ENCODE measurements at regions not wholly inside any gene's neighbourhood (a gene's known extent, or its start where the extent isn't known, plus 50 kb on each side); places are given as distances from the start of the nearest gene placed in this dataset.

DNA sequence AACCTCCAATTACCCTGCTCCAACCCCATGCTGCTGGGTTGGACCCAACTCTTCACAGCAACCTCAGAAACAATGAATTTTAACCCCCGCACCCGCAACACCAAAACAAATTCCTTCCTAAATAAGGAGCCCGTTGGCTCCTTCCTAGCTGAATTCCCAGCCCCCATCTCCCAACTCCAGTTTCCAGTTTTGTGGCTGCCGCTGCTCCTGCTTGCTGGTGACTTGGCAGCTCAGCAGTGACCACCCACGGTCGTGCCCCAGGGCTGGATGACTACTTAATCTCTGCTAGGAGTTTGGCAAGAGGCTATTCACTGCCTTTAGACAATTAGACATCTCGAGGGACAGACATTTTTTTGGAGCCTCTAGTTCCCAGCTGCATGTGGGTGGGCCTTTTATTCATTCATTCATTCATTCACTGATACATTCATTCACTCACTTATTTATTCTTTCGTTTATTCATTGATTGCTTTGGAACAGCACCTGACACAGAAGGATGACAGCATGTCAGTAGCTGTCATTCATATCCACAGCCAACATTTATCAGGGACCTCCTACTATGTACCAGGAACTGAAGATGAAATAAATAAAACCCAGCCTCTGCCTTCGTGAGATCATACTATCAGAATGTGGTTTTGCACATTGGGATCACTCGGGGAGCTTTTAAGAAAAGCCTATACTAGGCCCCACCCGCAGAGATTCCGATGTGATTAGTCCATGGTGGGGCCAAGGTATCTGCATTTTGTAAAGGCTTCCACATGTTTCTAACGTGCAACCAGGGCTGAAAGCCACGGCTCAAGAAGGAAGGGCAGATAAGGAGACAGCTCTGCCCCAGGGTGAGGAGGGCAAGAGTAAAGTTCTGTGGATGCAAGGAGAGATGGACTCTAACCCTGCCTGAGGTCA is 256.5 kb downstream of the SHQ1 start:
- DNase-seq, result no peak

DNA sequence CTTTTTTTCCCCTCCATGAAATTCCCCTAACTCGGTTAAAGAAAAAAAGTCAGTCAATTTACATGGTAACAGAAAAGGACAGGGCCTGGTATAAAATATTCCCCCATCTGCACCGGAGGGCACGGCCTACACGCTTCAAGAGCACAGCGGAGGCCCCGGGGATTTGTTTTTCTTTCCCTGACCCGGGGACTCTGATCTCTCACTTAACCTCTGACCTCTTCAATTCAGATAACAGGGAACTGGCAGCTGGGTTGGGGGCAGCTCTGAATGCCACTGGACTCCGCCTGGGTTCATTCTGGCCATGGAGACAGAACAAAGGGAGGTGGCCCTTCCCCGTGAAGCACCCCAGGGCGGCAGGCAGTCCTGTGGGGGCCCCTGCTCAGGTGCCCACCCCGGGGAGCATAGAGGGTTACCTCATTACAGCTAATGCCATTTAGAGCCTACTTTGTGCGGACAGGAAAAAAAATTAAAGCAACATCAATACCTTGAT is 257.5 kb downstream of the SHQ1 start:
- DNase-seq, result no peak

DNA sequence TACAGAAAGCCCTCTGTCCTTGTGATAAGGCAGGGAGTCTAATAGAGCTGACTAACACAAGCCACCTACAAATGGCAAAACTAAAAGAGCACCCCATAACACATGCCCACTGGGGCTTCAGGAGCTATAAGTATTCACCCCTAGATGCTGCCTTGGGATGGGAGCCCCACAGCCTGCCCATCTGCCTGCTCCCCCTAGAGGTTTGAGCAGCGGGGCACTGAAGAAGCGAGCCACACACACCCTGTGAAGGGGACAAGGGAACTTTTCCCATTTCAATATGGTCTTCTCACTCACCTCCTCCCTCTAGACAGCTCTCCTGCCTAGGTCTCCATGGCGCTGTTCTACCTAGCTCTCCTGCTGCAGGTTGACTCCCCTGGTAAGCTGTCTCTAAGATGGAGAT is 261.0 kb downstream of the SHQ1 start:
- no peak for DNase-seq

DNA sequence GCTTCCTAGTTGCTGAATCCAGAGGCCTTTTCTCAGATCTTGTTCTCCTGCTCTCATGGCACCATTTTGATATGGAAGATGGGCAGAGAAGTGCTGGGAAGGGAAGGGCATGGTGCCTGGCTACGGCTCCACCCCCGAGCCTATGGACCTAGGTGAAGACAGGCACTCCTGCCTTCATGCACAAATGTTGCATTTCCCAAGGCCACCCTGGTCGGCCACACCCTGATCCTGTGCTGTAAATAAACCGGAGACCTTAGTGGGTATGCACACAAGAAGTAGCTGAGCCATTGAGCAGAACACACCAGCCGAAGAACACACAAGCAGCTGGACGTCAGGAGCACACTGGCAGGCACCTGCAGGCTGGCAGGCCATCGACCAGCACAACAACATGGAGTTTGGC is 261.6 kb downstream of the SHQ1 start:
- DNase-seq, result no peak

DNA sequence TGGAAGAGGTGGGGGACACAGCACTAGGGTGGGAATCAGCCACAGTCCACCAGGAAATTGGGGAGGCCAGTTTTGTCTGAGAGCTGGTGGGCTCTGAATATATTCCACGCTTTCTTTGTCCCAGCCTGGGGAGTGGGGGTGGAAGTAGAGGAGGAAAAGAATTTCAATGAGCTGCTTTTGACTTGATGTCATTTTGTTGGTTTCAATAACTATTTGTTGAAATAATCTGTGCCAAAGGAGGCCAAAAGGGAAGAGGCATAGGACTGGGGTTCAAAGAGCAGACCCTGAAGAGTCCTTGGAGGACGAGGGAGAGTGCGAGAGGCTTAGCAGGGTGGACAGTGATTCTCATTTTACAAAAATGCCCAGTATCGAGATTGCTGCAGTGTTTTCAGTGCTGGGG is 262.3 kb downstream of the SHQ1 start:
- no peak for DNase-seq

DNA sequence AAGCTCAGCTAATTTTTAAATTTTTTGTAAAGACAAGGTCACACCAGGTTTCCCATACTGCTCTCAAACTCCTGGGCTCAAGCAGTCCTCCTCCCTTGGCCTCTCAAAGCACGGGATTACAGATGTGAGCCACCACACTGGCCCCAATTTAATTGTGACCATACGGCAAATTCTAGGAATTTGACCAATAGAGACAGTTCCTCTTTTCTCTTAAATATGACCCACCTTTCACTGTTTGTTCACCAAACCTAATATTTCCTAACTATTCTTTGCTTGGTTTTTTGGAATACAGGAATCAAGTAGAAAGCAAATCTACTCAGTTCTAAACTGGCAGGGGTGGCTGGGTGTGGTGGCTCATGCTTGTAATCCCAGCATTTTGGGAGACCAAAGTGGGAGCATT is 264.0 kb downstream of the SHQ1 start:
- DNase-seq, result no peak

DNA sequence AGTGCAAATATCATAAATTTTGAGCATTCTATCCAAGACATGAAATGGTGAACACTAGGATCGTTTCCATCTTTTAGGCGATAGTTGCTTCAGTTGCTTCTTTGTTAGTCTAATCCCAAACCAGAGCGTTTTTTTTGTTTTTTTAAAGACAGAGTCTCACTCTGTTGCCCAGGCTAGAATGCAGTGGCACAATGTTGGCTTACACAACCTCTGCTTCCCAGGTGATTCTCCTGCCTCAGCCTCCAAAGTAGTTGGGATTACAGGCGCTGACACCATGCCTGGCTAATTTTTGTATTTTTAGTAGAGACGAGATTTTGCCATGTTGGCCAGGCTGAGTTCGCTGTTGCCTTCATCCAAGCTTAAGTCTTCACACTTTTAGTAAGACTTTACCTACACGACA is 265.3 kb downstream of the SHQ1 start:
- no peak for DNase-seq

DNA sequence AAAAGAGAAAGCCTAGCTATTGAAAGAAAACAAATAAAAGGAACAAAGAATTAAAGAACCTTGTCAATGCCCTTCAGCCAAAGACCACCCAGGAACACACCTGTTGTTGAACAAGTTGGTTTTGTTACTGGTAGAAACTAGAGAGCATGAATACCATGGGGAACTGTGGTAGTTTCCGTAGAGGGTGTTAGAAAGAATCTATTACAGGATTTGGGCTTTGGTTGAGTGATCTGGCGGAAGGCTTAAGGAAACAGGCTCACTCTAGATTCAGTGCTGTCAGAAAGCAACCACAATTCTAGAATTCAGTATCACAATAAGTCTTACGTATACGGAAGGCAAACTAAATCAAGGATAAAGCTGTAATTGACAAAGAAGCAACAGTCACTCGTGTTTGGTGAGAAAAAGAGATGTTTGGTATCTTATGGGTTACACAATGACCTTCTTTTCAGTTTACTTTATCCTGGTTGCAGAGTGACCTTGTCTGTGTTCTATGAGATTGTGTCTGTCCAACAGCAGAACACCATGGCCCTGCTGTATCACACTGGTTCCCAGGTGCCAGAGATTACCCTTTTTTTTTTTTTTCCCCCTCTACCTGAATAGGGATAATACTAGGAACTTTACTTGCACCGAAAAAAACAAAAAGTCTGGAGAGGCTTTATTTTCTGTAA is 265.9 kb downstream of the SHQ1 start:
- no peak for DNase-seq

DNA sequence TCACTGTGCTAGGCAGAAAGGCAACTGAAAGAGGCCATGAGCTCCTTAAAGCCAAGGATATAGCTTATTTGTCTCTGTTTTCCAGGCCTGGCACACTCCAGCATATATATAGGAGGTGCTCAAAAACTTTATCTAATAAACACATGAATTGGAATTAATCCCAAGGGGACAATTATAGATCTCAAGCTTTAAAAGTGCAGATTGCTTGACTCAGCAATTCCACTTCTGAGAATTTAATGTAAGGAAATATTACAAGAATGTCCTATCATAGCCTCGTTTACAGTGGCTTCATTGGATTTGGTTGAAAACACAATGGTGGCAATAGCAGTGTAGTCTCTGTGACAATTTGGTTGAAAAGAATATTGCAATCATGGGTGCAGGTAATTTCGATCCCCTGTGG is 267.3 kb downstream of the SHQ1 start:
- no peak for DNase-seq

DNA sequence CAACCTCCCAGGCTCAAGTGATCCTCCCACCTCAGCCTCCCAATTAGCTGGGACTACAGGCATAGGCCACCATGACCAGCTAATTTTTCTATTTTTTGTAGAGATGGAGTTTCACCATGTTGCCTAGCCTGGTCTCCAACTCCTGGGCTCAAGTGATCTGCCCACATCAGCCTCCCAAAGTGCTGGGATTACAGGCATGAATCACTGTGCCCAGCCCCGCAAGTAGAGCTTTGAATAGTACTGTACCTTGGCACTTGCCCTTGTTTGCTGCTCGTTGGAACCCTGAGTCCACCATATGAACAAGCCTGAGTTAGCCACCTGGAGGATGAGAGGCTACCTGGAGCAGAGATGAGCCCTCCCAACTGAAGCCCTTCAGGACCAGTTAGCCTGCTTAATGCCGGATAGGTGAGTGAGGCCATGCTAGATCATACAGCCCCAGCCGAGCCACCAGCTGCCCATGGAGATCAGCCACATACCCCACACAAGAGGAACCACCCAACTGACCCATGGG is 267.9 kb downstream of the SHQ1 start:
- DNase-seq, result no peak

DNA sequence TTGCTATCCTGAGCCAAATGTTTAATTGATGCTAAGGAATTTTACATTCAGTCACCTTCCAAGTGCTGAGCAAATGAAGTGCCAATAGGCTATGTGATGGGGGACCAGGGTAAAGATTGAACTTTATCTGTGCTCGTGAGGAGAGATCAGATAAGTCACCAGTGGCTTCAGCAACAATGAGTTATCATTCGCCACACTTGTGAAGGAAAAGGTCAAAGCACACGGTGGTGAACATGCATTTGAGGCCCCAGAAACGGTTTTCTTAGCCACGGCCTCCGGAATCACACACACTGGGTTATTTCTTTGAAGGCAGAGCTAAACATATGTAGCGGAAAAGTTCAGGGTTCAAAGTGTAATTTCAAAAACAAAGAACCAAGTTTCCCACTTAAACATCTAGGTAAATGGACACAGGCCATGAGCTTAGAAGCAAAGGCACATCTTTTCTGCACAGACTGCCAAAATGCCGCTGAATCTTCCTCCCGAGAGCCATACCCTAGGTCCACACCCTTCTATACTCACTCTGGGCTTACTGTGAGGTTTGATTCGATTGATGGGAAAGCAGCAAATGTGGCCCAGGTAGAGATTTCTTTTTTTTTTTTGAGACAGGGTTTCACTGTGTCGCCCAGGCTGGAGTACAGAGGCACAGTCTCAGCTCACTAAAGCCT is 268.5 kb downstream of the SHQ1 start:
- no peak for DNase-seq

DNA sequence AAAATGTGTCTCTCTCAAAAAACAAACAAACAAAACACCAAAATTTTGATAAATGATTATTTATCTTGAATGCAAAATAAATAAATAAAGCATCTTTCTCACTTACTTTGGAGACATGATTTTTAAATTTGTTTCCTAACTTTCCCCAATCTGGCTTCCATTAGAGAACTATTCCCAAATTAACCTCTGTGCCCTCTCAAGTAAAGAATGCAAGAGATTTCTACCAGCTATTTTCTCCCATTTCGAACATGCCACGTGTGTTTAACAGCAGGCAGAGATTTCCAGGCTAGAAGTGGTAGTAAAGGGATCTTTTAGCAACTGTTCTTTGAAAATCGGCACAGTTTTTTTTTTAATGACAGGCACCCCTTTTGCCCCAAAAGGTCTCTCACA is 269.1 kb downstream of the SHQ1 start:
- DNase-seq, result no peak

DNA sequence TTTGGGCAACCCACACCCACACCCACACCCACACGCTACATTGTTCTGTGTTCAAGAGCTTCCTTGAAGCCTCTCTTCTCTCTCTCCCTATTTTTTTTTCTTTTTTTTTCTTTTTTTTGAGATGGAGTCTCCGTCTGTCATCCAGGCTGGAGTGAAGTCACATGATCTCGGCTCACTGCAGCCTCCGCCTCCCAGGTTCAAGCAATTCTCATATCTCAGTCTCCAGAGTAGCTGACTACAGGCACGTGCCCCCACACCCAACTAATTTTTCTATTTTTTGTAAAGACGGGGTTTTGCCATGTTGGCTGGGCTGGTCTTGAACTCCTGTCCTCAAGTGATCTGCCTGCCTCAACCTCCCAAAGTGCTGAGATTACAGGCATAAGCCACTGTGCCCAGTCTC is 271.1 kb downstream of the SHQ1 start:
- no peak for DNase-seq

DNA sequence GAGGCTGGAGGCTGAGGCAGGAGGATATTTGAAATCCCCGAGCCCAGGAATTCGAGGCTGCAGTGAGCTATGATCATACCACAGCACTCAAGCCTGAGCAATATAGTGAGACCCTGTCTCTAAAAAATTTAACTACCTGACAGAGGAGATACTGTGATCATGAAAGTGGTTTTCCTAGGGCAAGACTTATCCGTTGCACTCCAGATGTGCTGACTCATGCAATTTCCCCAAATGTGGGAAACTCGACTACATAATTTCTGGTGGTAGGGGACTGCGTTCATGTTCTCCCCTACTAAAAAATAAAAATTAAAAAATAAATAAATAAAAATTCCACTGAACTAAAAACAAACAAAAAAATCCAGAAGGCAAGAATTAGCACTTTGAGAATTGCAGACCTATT is 271.7 kb downstream of the SHQ1 start:
- DNase-seq, result no peak

DNA sequence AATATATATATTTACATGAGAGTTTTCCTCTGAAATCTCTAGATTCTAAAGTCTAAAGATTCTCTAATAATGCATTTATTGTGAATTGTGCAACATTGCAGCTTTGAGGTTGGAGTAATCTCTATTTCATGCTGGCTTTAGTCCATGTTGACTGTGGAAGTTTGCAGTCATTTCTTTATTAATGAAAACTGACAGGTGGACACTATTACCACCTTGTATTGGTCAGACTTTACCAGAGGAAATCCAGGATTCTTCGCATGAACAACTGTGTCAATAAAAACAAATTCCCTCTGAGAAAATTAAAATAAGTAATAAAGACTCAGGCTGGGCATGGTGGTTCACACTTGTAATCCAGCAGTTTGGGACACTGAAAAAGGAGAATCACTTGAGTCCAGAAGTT is 274.1 kb downstream of the SHQ1 start:
- no peak for DNase-seq

DNA sequence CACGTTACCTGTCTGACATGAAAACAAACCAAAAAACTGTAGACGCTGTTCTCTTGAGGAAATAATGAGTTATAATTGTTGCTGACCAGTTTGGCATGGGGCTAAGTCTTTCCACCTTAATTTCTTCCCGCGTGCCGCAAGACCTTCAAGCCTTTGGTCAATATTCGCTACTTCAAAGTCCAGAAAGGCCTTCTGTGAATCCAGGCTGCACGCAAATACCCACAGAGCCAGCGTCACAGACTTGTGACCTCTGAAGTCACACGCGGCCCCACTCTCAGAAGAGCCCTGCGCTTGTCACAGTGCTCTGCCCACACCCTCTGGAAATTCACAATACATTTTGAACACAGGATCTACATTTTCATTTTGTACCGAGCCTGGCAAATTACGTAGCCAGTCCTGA is 275.2 kb downstream of the SHQ1 start:
- DNase-seq, result no peak

DNA sequence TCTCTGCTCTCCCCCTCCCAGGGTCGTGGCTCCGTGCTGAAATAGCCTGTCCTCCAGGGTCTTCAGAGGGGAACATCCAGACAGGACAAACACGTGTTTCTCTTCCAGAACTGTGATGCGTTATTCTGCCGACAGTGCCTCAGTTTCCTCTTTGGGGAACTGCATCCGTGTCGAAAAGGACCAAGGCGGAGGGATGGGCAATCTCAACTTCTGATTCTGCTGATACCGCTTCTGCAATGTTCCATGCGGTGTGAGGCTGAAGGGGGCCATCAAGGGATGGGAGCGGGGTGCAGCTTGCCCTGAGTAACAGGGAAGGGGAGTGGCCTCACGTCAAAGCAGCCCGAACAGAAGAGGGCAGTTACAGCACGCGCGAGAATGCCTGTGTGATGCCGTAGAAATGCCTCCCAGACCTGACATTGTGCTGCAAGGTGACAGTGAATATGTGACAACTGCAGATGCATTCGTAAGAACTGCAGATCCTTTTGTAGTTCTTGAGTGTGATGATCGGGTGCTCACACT is 275.7 kb downstream of the SHQ1 start:
- no peak for DNase-seq

DNA sequence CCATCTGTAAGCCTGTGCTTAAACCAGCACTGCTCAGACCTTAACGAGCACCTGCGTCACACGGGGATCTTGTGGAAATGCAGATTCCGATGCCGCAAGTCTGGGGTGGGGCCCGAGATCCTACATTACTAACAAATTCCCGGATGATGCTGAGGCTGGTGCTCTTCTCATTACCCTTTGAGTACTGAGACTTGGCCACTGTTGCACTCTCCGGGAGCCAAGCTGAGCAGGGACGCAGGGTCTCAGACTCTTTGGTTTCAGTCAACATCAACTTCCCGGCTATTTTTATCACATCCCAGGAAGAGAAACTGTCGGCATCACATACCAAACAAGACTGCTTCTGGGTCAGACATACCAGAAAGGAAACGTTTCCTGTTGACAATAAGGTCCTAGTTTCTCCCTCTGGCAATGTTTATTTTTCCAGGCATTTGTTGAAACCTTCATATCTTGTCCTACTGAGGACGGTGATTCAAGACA is 276.6 kb downstream of the SHQ1 start:
- no peak for DNase-seq

DNA sequence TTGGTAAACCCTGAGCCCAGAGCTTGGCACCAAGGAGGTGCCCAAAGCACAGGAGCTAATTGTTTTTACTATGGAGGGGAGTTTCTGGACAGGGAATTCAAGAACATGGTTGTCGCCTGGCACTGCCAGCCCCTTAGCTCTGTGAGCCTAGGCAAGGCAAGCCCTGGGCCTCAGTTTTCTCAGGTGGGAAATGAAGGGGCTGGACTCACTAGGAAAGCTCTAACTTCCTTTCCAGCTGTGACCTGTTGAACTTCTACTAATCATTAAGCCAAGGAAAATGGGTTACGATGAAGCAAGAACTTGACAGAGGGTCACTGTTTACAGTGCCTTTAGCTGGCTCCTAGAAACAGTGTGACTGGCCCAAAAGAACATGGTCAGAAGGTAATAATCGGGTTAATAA is 277.2 kb downstream of the SHQ1 start:
- no peak for DNase-seq

DNA sequence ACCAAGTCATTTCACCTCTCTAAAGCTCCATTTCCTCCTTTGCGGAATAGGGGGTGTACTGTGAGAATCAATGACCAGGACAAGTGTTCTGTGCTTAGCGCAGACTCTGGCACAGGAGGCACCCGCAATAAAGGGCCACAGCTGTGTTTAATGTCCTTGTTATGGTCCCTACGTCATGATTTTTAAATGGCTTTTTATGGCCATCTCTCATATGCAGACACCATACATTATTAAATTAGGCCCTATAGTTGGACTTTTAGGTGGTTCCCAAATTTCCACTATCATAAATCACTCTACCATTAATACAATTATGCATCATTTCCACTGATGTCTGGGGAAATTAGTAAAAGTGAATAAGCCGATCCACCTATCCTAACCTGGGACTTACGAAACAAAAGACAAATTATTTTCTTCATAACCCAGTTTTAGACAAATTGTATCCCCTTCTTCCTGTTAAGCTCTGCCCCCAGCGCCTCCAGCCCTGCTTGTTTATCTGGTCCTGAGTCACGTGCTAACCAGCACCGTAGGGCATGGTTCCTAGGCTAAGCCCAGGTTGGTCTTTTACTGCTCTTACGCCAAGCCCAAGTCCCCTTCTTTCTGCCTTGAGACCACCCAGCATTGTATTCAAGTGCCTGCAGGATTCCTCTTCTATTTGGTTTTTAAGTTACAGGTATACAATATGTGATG is 278.3 kb downstream of the SHQ1 start:
- no peak for DNase-seq

DNA sequence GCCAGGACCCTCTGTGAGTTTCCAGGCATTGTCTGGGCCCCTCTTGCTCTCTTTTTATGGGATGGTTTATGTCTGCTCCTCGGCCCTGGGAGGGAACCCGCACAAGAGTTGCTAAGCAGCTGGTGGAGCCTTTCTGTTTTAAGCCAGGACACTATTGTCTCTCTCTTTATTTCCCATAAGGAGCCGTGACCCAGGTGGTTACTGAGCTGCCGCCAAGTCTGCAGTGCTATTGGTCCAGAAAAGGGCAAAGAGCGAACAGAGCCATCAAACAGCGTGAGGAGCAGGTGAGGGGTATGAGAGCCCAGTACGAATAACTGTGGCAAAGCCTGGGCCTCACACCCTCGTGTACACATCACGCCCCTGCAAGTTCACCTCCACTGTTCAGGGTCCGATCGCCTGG is 280.2 kb downstream of the SHQ1 start:
- DNase-seq, result no peak

DNA sequence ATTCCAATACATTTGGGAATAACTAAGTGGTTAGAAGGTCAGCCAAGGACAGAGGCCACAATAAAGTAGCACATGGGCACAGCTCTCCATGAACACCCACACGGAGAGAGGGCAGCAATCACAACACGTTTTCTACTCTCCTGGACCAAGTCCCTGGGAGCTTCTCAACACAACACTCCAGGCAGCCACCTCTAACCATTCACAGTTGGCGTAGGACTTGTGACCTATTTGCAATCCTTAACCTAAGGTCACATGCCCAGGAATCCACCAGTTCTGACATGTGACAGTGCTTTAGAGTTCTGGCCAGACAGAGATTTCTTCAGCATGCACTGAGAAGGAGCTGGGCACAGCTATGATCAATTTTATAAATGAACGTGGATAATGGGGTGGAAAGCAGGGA is 280.8 kb downstream of the SHQ1 start:
- DNase-seq, result no peak

DNA sequence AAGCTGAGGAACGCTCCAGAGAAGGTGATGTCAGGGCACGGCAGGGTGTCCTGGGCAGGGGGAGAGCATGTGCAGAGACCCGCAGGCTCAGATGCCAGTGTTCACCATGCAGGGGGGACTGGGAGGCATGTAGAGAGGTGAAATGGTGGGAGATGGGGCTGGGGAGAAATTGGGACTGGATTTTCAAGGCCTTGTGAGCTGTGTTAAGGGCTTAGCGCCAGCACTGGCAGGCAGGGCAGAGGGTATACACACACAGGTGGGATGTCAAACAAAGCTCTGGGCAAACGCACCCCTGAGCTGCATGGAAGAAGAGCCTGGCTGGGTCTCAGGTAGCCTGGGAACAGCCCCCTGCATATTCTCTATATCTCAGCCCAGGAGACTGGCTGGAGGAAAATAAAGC is 282.7 kb downstream of the SHQ1 start:
- DNase-seq, result no peak
